Neural cell (in vitro differentiated cells): ENCODE measurements at regions not wholly inside any gene's neighbourhood (a gene's known extent, or its start where the extent isn't known, plus 50 kb on each side); places are given as distances from the start of the nearest gene placed in this dataset.

ENCODE experiments used
- H2AFZ ChIP-seq: fragments of 200-600, 300-800 bp; sonication (generic), shearing (Covaris generic); 2 replicates; pipeline ENCODE4 v1.6.0; 2014; ENCODE audit warnings: low read depth, mild to moderate bottlenecking, antibody characterized with exemption, low read length, moderate library complexity
- H3F3A ChIP-seq: fragments of 200-600 bp; shearing (Covaris generic); 2 replicates; pipeline ENCODE4 v1.6.1; 2016; ENCODE audit warnings: mild to moderate bottlenecking, moderate library complexity, mixed read lengths, antibody characterized with exemption, low read length; ENCODE audit not compliant: insufficient read depth, poor library complexity, severe bottlenecking
- H3K27ac ChIP-seq: fragments of 200-600, 300-800 bp; sonication (generic), shearing (Covaris generic); 2 replicates; pipeline ENCODE4 v1.5.1; 2014; ENCODE audit warnings: mild to moderate bottlenecking, low read length, moderate library complexity
- H3K27me3 ChIP-seq: fragments of 300-800, 200-600 bp; sonication (generic), shearing (Covaris generic); 2 replicates; pipeline ENCODE4 v1.6.0; 2014; ENCODE audit warnings: mild to moderate bottlenecking, low read depth, low read length, moderate library complexity; ENCODE audit not compliant: insufficient read depth
- H3K36me3 ChIP-seq: fragments of 300-800, 200-600 bp; sonication (generic), shearing (Covaris generic); 2 replicates; pipeline ENCODE4 v1.5.1; 2014; ENCODE audit warnings: mild to moderate bottlenecking, antibody characterized with exemption, low read length, moderate library complexity; ENCODE audit not compliant: insufficient read depth
- H3K4me2 ChIP-seq: fragments of 300-800, 200-600 bp; sonication (generic), shearing (Covaris generic); 2 replicates; pipeline ENCODE4 v1.6.0; 2014; ENCODE audit warnings: mild to moderate bottlenecking, low read length
- H3K4me3 ChIP-seq: fragments of 300-800, 200-600 bp; sonication (generic), shearing (Covaris generic); 2 replicates; pipeline ENCODE4 v1.5.1; 2014; ENCODE audit warnings: mild to moderate bottlenecking, low read length, moderate library complexity
- H3K79me2 ChIP-seq: fragments of 200-600 bp; shearing (Covaris generic); replicated peaks from 2 replicates; pipeline ENCODE4 v1.6.0; 2014; ENCODE audit warnings: mild to moderate bottlenecking, low read length, moderate library complexity; ENCODE audit not compliant: insufficient read depth
- H3K9ac ChIP-seq: fragments of 300-800, 200-600 bp; sonication (generic), shearing (Covaris generic); 2 replicates; pipeline ENCODE4 v1.6.1; 2016; ENCODE audit warnings: mild to moderate bottlenecking, low read length, mixed read lengths
- H3K9me2 ChIP-seq: fragments of 200-600 bp; shearing (Covaris generic); 2 replicates; pipeline ENCODE4 v1.6.1; 2016; ENCODE audit warnings: mild to moderate bottlenecking, low read length, mixed read lengths; ENCODE audit not compliant: insufficient read depth
- H3K9me3 ChIP-seq: fragments of 200-600, 300-800 bp; sonication (generic), shearing (Covaris generic); 2 replicates; pipeline ENCODE4 v1.6.1; 2016; ENCODE audit warnings: mild to moderate bottlenecking, mixed run types, low read length, moderate library complexity, mixed read lengths
- H4K20me1 ChIP-seq: fragments of 200-600 bp; shearing (Covaris generic); 2 replicates; pipeline ENCODE4 v1.6.1; 2016; ENCODE audit warnings: mild to moderate bottlenecking, mixed run types; ENCODE audit not compliant: insufficient read depth
- CTCF ChIP-seq: fragments of 450-650 bp; IDR thresholded peaks from 2 replicates; pipeline ENCODE4 v1.5.1; 2014; ENCODE audit warnings: antibody characterized with exemption, mild to moderate bottlenecking, moderate library complexity; ENCODE audit not compliant: poor library complexity, severe bottlenecking
- EP300 ChIP-seq: fragments of 450-650 bp; conservative IDR thresholded peaks from 2 replicates; pipeline ENCODE4 v1.6.1; 2014; ENCODE audit warnings: antibody characterized with exemption, mild to moderate bottlenecking, moderate library complexity; ENCODE audit not compliant: poor library complexity, severe bottlenecking
- EZH2 ChIP-seq: fragments of 200-600, 300-800 bp; shearing (Covaris generic), sonication (generic); IDR thresholded peaks from 2 replicates; pipeline ENCODE4 v1.6.1; 2014; ENCODE audit warnings: antibody characterized with exemption, low read length, borderline replicate concordance, mild to moderate bottlenecking; ENCODE audit not compliant: insufficient read depth, poor library complexity, severe bottlenecking
- MXI1 ChIP-seq: fragments of 450-650 bp; conservative IDR thresholded peaks from 2 replicates; pipeline ENCODE4 v1.6.1; 2014; ENCODE audit warnings: antibody characterized with exemption, mild to moderate bottlenecking; ENCODE audit not compliant: poor library complexity, severe bottlenecking
- POLR2AphosphoS5 ChIP-seq: IDR thresholded peaks from 2 replicates; pipeline ENCODE4 v1.6.1; 2012
- RAD21 ChIP-seq: fragments of 450-650 bp; conservative IDR thresholded peaks from 2 replicates; pipeline ENCODE4 v1.6.1; 2014; ENCODE audit warnings: antibody characterized with exemption, mild to moderate bottlenecking, moderate library complexity
- REST ChIP-seq: IDR thresholded peaks from 2 replicates; pipeline ENCODE4 v1.6.1; 2012; ENCODE audit warnings: borderline replicate concordance
- SMC3 ChIP-seq: fragments of 450-650 bp; conservative IDR thresholded peaks from 2 replicates; pipeline ENCODE4 v1.6.1; 2014; ENCODE audit warnings: antibody characterized with exemption, mild to moderate bottlenecking, moderate library complexity; ENCODE audit not compliant: poor library complexity
- TAF1 ChIP-seq: IDR thresholded peaks from 2 replicates; pipeline ENCODE4 v1.6.1; 2012; ENCODE audit warnings: low read depth

- Histone ChIP-seq H3K27me3 (no peaks in the 10 kb centered on the region), H3K4me2 (no peak overlapping the region), H3K27ac (no peak overlapping the region), H3K9me3 (no peaks in the 10 kb centered on the region), H3K36me3 (no peaks in the 10 kb centered on the region), H3K4me3 (no peak overlapping the region), H3F3A (no peaks in the 10 kb centered on the region), H4K20me1 (no peaks in the 10 kb centered on the region), H3K79me2 (no peaks in the 10 kb centered on the region), H2AFZ (no peak overlapping the region), H3K9ac (no peak overlapping the region), H3K9me2 (no peaks in the 10 kb centered on the region)
- no peak for TF ChIP-seq POLR2AphosphoS5
- no peak for TF ChIP-seq TAF1
- TF ChIP-seq MXI1 = no peak
- no peak for TF ChIP-seq CTCF
- TF ChIP-seq EZH2 = no peak
- TF ChIP-seq RAD21 = no peak
- TF ChIP-seq REST = no peak
- no peak for TF ChIP-seq EP300
- TF ChIP-seq SMC3 = no peak
Measured at GRCh38 chr20:43846516-43846905, 68.1 kb upstream of the TOX2 start.

- no peak overlapping the region for H2AFZ ChIP-seq
- no peaks in the 10 kb centered on the region for H4K20me1 ChIP-seq
- H3K4me3 ChIP-seq = no peak overlapping the region
- H3K36me3 ChIP-seq = no peaks in the 10 kb centered on the region
- H3K9ac ChIP-seq = no peak overlapping the region
- H3F3A ChIP-seq = no peaks in the 10 kb centered on the region
- no peak overlapping the region for H3K4me2 ChIP-seq
- H3K9me2 ChIP-seq = no peaks in the 10 kb centered on the region
- no peaks in the 10 kb centered on the region for H3K9me3 ChIP-seq
- TF ChIP-seq CTCF = no peak
- TF ChIP-seq MXI1 = no peak
- no peak for TF ChIP-seq TAF1
- TF ChIP-seq SMC3 = no peak
- no peak for TF ChIP-seq REST
- TF ChIP-seq RAD21 = no peak
- no peak for TF ChIP-seq POLR2AphosphoS5
- no peak overlapping the region for H3K27ac ChIP-seq
- no peaks in the 10 kb centered on the region for H3K27me3 ChIP-seq
- H3K79me2 ChIP-seq = no peaks in the 10 kb centered on the region
Measured at GRCh38 chr20:43844778-43845614, 69.7 kb upstream of the TOX2 start.
